ENCODE measurements at regions not wholly inside any gene's neighbourhood (a gene's known extent, or its start where the extent isn't known, plus 50 kb on each side); places are given as distances from the start of the nearest gene placed in this dataset.

DNA sequence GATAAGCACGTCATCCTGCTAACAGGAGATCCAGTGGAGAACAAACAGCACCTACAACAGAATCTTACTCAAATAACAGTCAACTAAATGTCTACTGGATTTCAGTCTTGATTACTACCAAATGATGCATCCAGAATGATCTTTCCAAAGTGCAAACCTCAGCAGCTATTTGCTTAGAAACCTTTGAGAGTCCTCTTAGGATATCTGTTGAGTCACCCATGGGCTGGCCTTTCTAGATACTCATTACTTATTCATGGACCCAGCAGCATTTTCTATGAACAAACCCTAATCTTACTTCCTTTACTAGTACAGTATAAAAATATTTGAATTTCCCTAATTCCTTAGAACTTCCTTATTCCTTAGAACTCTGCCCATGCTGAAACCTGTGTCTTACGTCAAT is 118.5 kb upstream of the PABPC4L start:
- Histone ChIP-seq H3K27ac (no peak overlapping the region), H3K4me3 (no peak overlapping the region)
- TF ChIP-seq CTCF (IDR thresholded peaks at IDR 0.05) = no peak
- DNase-seq (ENCODE audit: low spot score) = no peak

- DNase-seq (ENCODE audit: low spot score) = no peak
- no peak overlapping the region for H3K27ac ChIP-seq
- TF ChIP-seq CTCF (IDR thresholded peaks at IDR 0.05) = no peak
- H3K4me3 ChIP-seq = no peak overlapping the region
Observed at GRCh38 chr4:134313591-134313990, 112.0 kb upstream of the PABPC4L start.

DNA sequence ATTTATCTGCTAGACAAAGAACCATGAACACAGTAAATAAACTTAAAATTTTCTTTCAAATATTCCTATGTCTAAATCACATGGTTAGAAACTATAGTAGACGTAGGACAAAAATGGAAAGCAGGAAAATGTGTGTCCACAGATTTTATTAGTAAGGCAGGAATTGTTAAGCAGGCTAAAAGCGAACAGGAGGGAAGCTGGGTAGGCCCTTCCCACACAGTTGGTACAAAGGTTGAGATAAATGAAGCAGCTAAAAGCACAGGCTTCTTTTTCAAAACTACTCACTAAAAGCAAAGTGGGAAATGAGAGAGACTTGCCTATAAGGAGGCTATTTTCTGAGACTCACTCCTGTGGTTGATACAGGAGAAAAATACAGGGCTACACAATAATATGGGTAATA is 108.1 kb upstream of the PABPC4L start:
- no peak for TF ChIP-seq CTCF (IDR thresholded peaks at IDR 0.05)
- H3K27ac ChIP-seq = no peak overlapping the region
- no peak for DNase-seq (ENCODE audit: low spot score)
- H3K4me3 ChIP-seq = no peak overlapping the region

- no peak overlapping the region for H3K27ac ChIP-seq
- no peak for DNase-seq (ENCODE audit: low spot score)
- no peak for TF ChIP-seq CTCF (IDR thresholded peaks at IDR 0.05)
- H3K4me3 ChIP-seq = no peak overlapping the region
Observed at GRCh38 chr4:134308910-134309309, 107.3 kb upstream of the PABPC4L start.

GRCh38 chr4:134298313-134298712 is 96.7 kb upstream of the PABPC4L start:
- no peak for DNase-seq (ENCODE audit: low spot score)
- Histone ChIP-seq H3K27ac (no peak overlapping the region), H3K4me3 (no peak overlapping the region)
- TF ChIP-seq CTCF (IDR thresholded peaks at IDR 0.05) = no peak

GRCh38 chr4:134297765-134298164 is 96.2 kb upstream of the PABPC4L start:
- H3K4me3 ChIP-seq = no peak overlapping the region
- no peak for TF ChIP-seq CTCF (IDR thresholded peaks at IDR 0.05)
- no peak overlapping the region for H3K27ac ChIP-seq
- no peak for DNase-seq (ENCODE audit: low spot score)

DNA sequence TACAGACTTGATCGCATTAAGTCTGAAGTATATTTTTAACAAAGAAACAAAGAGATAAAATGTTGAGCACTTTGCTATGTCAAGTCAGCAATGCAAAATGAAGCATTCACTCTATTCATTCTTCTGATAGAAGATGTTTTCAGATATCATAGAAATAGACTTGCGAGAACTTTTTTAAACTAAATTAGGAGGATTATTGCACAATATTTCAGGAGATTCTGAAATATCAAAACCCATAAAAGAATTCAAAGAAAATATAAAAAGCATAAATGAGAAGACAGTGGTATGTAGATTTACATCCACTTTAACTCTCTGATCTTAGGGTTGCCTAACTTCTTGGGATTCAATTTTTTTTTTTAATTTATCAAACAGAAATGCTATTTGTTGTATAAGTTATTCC is 81.1 kb upstream of the PABPC4L start:
- no peak overlapping the region for H3K27ac ChIP-seq
- H3K4me3 ChIP-seq = no peak overlapping the region
- no peak for TF ChIP-seq CTCF (IDR thresholded peaks at IDR 0.05)
- DNase-seq (ENCODE audit: low spot score) = no peak

Data from coronary artery (tissue), 2 donors.